ENCODE measurements at regions not wholly inside any gene's neighbourhood (a gene's known extent, or its start where the extent isn't known, plus 50 kb on each side); places are given as distances from the start of the nearest gene placed in this dataset.

DNA sequence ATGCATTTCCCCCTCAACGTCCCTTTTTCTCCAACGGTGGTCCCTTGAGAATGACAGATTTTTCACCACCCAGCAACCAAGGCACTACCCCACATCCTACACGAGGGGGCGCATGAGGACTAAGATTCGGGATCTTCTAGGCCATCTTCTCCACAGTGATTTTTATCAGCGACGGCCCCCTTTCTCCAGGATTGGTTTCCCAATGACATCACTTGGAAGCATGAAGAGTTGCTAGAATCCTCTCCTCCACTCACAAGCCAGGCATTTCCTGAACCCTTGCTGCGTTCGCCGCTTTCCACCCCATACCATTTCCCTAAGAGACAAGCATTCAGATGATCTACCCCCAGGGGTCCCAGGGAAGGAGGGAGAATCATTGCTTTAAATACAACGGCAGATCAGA is 252.0 kb downstream of the HIVEP2 start:
- TF ChIP-seq, protein P1, sequence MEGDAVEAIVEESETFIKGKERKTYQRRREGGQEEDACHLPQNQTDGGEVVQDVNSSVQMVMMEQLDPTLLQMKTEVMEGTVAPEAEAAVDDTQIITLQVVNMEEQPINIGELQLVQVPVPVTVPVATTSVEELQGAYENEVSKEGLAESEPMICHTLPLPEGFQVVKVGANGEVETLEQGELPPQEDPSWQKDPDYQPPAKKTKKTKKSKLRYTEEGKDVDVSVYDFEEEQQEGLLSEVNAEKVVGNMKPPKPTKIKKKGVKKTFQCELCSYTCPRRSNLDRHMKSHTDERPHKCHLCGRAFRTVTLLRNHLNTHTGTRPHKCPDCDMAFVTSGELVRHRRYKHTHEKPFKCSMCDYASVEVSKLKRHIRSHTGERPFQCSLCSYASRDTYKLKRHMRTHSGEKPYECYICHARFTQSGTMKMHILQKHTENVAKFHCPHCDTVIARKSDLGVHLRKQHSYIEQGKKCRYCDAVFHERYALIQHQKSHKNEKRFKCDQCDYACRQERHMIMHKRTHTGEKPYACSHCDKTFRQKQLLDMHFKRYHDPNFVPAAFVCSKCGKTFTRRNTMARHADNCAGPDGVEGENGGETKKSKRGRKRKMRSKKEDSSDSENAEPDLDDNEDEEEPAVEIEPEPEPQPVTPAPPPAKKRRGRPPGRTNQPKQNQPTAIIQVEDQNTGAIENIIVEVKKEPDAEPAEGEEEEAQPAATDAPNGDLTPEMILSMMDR (IDR thresholded peaks at IDR 0.05; ENCODE audit: insufficient read depth, low read length, poor library complexity, severe bottlenecking), result peak; percentile 83
- TF ChIP-seq EZH2phosphoT487 (conservative IDR thresholded peaks at IDR 0.05; ENCODE audit: low read length), result no peak
